Stimulated activated effector memory CD8-positive, alpha-beta T cell treated with anti-CD3 and anti-CD28 coated beads, Interleukin-12 subunit alpha, Interleukin-12 subunit beta, amount 100 ng/mL, for 72 hours (primary cell): ENCODE measurements at regions not wholly inside any gene's neighbourhood (a gene's known extent, or its start where the extent isn't known, plus 50 kb on each side); places are given as distances from the start of the nearest gene placed in this dataset.
A peak's percentile ranks its signal among the peaks of the same experiment; 100 is the strongest.
"Not testable (repeated sequence)": the region's sequence is repeated elsewhere in the genome, so short reads cannot be mapped to it uniquely, and the experiment has no call there.

ENCODE experiments used
- ATAC-seq: fragments of 150-1000 bp; cut with Tn5 transposase; 2 replicates; pipeline ENCODE4 v1.10.0; 2021
- DNase-seq, 2 donors: peaks; one replicate each; pipeline ENCODE4 v3.0.0; 2021 to 2022; ENCODE audit warnings: low spot score in 2 of 2
- H3K27ac Mint-ChIP-seq: one replicate; pipeline ENCODE4 v1.8.0; 2022; ENCODE audit warnings: mild to moderate bottlenecking, mixed read lengths
- H3K36me3 Mint-ChIP-seq: one replicate; pipeline ENCODE4 v1.8.0; 2022; ENCODE audit warnings: mild to moderate bottlenecking, mixed read lengths
- H3K4me1 Mint-ChIP-seq: one replicate; pipeline ENCODE4 v1.8.0; 2022; ENCODE audit warnings: mixed read lengths
- H3K4me3 Mint-ChIP-seq: one replicate; pipeline ENCODE4 v1.8.0; 2022; ENCODE audit warnings: mild to moderate bottlenecking, mixed read lengths
- H3K9me3 Mint-ChIP-seq: one replicate; pipeline ENCODE4 v1.8.0; 2022; ENCODE audit warnings: mixed read lengths

- no peak overlapping the region for H3K27ac Mint-ChIP-seq
- DNase-seq (no peak), ATAC-seq (no peak)
- H3K9me3 Mint-ChIP-seq, result peaks cover 13% of the 10 kb centered on the region
- no peaks in the 10 kb centered on the region for H3K4me1 Mint-ChIP-seq
- no peaks in the 10 kb centered on the region for H3K36me3 Mint-ChIP-seq
- no peak overlapping the region for H3K4me3 Mint-ChIP-seq
These were observed 131.5 kb downstream of the TFCP2L1 start for GRCh38 chr2:121153516-121153915.

- Mint-ChIP-seq H3K4me1 (no peaks in the 10 kb centered on the region), H3K9me3 (peaks cover 13% of the 10 kb centered on the region), H3K27ac (no peak overlapping the region), H3K4me3 (no peak overlapping the region), H3K36me3 (no peaks in the 10 kb centered on the region)
- DNase-seq, result no peak
- ATAC-seq, result peak; percentile 26
These were observed 129.4 kb downstream of the TFCP2L1 start for GRCh38 chr2:121155502-121156056.

GRCh38 chr2:121157481-121157880 is 127.5 kb downstream of the TFCP2L1 start:
- not testable (repeated sequence) for H3K36me3 Mint-ChIP-seq

GRCh38 chr2:121159291-121160071 is 125.5 kb downstream of the TFCP2L1 start:
- ATAC-seq (no peak), DNase-seq (no peak)
- no peaks in the 10 kb centered on the region for H3K4me1 Mint-ChIP-seq
- H3K27ac Mint-ChIP-seq, result no peak overlapping the region
- no peaks in the 10 kb centered on the region for H3K36me3 Mint-ChIP-seq
- H3K9me3 Mint-ChIP-seq, result peaks cover 13% of the 10 kb centered on the region
- no peak overlapping the region for H3K4me3 Mint-ChIP-seq

More at GRCh38 chr2:121157481-121157880, 127.5 kb downstream of the TFCP2L1 start:
- H3K4me3 Mint-ChIP-seq, H3K4me1 Mint-ChIP-seq, ATAC-seq, H3K27ac Mint-ChIP-seq, DNase-seq: not testable (repeated sequence)
- peaks cover 13% of the 10 kb centered on the region for H3K9me3 Mint-ChIP-seq

GRCh38 chr2:121160366-121160765 is 124.6 kb downstream of the TFCP2L1 start:
- Mint-ChIP-seq H3K9me3 (peaks cover 10% of the 10 kb centered on the region), H3K4me3 (no peak overlapping the region), H3K4me1 (no peaks in the 10 kb centered on the region), H3K27ac (no peak overlapping the region), H3K36me3 (no peaks in the 10 kb centered on the region)
- DNase-seq, result no peak
- no peak for ATAC-seq

GRCh38 chr2:121161272-121161671 is 123.7 kb downstream of the TFCP2L1 start:
- H3K27ac Mint-ChIP-seq, result no peak overlapping the region
- no peaks in the 10 kb centered on the region for H3K4me1 Mint-ChIP-seq
- peaks cover 10% of the 10 kb centered on the region for H3K9me3 Mint-ChIP-seq
- H3K36me3 Mint-ChIP-seq, result no peaks in the 10 kb centered on the region
- DNase-seq (no peak), ATAC-seq (no peak)
- no peak overlapping the region for H3K4me3 Mint-ChIP-seq

GRCh38 chr2:121162893-121163292 is 122.1 kb downstream of the TFCP2L1 start:
- Mint-ChIP-seq H3K27ac (no peak overlapping the region), H3K36me3 (no peaks in the 10 kb centered on the region), H3K4me1 (no peaks in the 10 kb centered on the region), H3K4me3 (no peak overlapping the region), H3K9me3 (peaks cover 5% of the 10 kb centered on the region)
- no peak for ATAC-seq
- DNase-seq, result no peak

GRCh38 chr2:121164042-121164441 is 121.0 kb downstream of the TFCP2L1 start:
- no peak for ATAC-seq
- H3K4me1 Mint-ChIP-seq, result no peaks in the 10 kb centered on the region
- no peak for DNase-seq
- H3K4me3 Mint-ChIP-seq, result no peak overlapping the region
- H3K36me3 Mint-ChIP-seq, result no peaks in the 10 kb centered on the region
- no peak overlapping the region for H3K27ac Mint-ChIP-seq
- H3K9me3 Mint-ChIP-seq, result no peaks in the 10 kb centered on the region

GRCh38 chr2:121165038-121165542 is 119.9 kb downstream of the TFCP2L1 start:
- H3K9me3 Mint-ChIP-seq, result peaks cover 3% of the 10 kb centered on the region
- no peak overlapping the region for H3K4me3 Mint-ChIP-seq
- DNase-seq (no peak), ATAC-seq (no peak)
- no peaks in the 10 kb centered on the region for H3K36me3 Mint-ChIP-seq
- no peaks in the 10 kb centered on the region for H3K4me1 Mint-ChIP-seq
- H3K27ac Mint-ChIP-seq, result no peak overlapping the region
